IMR-90 (cell line): ENCODE measurements at regions not wholly inside any gene's neighbourhood (a gene's known extent, or its start where the extent isn't known, plus 50 kb on each side); places are given as distances from the start of the nearest gene placed in this dataset.

ENCODE experiments used
- ATAC-seq: fragments of 200-7000 bp; cut with Tn5 transposase; 2 replicates; pipeline ENCODE4 v1.9.1; 2020; ENCODE audit warnings: low read depth, mild to moderate bottlenecking, moderate library complexity
- BruUV-seq: library from RNA; stranded (reverse); fragments of 400-500 nt; replicated peaks from 2 replicates; lab custom pipeline; 2021; lab: Mats Ljungman, UMichigan
- CTCF ChIA-PET: fragments of 300-600 bp; formaldehyde crosslinking; extraction: SDS; loops from one replicate; lab custom pipeline; 2021; ENCODE audit warnings: antibody characterized with exemption; lab: Yijun Ruan, JAX
- POLR2A ChIA-PET: fragments of 300-600 bp; sonication (Branson Sonifier 250); formaldehyde crosslinking; loops from one replicate; lab custom pipeline; 2022; ENCODE audit warnings: antibody characterized with exemption; ENCODE audit not compliant: unreplicated experiment; lab: Charles Lee
- DNase-seq: peaks from one replicate; pipeline ENCODE4 v3.0.0; 2013
- H2AFZ ChIP-seq: replicated peaks from 2 replicates; pipeline ENCODE3; 2013; ENCODE audit warnings: low read length, mild to moderate bottlenecking; ENCODE audit not compliant: poor library complexity
- H2AK5ac ChIP-seq: 2 replicates; pipeline ENCODE4 v1.6.1; 2013; ENCODE audit warnings: low read depth, low read length, inconsistent platforms
- H2AK9ac ChIP-seq: replicated peaks from 2 replicates; pipeline ENCODE3; 2013; ENCODE audit warnings: mild to moderate bottlenecking, low read depth, low read length, moderate library complexity; ENCODE audit not compliant: poor library complexity
- H2BK120ac ChIP-seq: 2 replicates; pipeline ENCODE4 v1.6.1; 2013; ENCODE audit warnings: low read depth, low read length, inconsistent platforms
- H2BK15ac ChIP-seq: 3 replicates; pipeline ENCODE4 v1.6.1; 2013; ENCODE audit warnings: low read depth, low read length, inconsistent platforms
- H2BK20ac ChIP-seq: 2 replicates; pipeline ENCODE4 v1.6.1; 2013; ENCODE audit warnings: low read depth, mild to moderate bottlenecking, inconsistent platforms, low read length, moderate library complexity
- H2BK5ac ChIP-seq: 2 replicates; pipeline ENCODE4 v1.6.1; 2013; ENCODE audit warnings: mild to moderate bottlenecking, low read depth, low read length, inconsistent platforms; ENCODE audit not compliant: poor library complexity, severe bottlenecking
- H3K14ac ChIP-seq: replicated peaks from 2 replicates; pipeline ENCODE4 v1.6.1; 2013; ENCODE audit warnings: low read depth, low read length, inconsistent platforms
- H3K18ac ChIP-seq: 2 replicates; pipeline ENCODE4 v1.6.1; 2013; ENCODE audit warnings: low read depth, low read length, control low read depth
- H3K23ac ChIP-seq: 2 replicates; pipeline ENCODE4 v1.6.1; 2013; ENCODE audit warnings: low read depth, low read length, inconsistent platforms
- H3K27ac ChIP-seq: 2 replicates; pipeline ENCODE4 v1.5.1; 2013; ENCODE audit warnings: mild to moderate bottlenecking, control low read depth, low read length; ENCODE audit not compliant: insufficient read depth
- H3K27me3 ChIP-seq: 2 replicates; pipeline ENCODE4 v1.6.1; 2013; ENCODE audit warnings: low read length; ENCODE audit not compliant: control insufficient read depth, insufficient read depth
- H3K36me3 ChIP-seq: 2 replicates; pipeline ENCODE4 v1.6.1; 2013; ENCODE audit warnings: low read length, mixed read lengths; ENCODE audit not compliant: control insufficient read depth, insufficient read depth
- H3K4ac ChIP-seq: 2 replicates; pipeline ENCODE4 v1.6.1; 2013; ENCODE audit warnings: low read depth, low read length, inconsistent platforms
- H3K4me1 ChIP-seq: 2 replicates; pipeline ENCODE4 v1.6.1; 2013; ENCODE audit warnings: low read length, mixed read lengths; ENCODE audit not compliant: control insufficient read depth, insufficient read depth
- H3K4me2 ChIP-seq: 2 replicates; pipeline ENCODE4 v1.6.1; 2013; ENCODE audit warnings: low read depth, mild to moderate bottlenecking, control low read depth, low read length, moderate library complexity
- H3K4me3 ChIP-seq: 2 replicates; pipeline ENCODE4 v1.5.1; 2013; ENCODE audit warnings: low read depth, mild to moderate bottlenecking, control low read depth, low read length, moderate library complexity; ENCODE audit not compliant: insufficient read depth
- H3K56ac ChIP-seq: 2 replicates; pipeline ENCODE4 v1.6.1; 2013; ENCODE audit warnings: low read length, inconsistent platforms; ENCODE audit not compliant: insufficient read depth; ENCODE audit errors: extremely low read depth
- H3K79me1 ChIP-seq, 2 experiments: 2 replicates each; pipeline ENCODE4 v1.6.1; 2013; ENCODE audit warnings: low read length in 2 of 2, inconsistent platforms in 1 of 2, low read depth in 1 of 2
- H3K9ac ChIP-seq: 2 replicates; pipeline ENCODE4 v1.6.1; 2013; ENCODE audit warnings: low read depth, low read length, control low read depth
- H3K9me1 ChIP-seq: 2 replicates; pipeline ENCODE4 v1.6.1; 2013; ENCODE audit warnings: low read length, inconsistent platforms; ENCODE audit not compliant: insufficient read depth
- H3K9me3 ChIP-seq: 2 replicates; pipeline ENCODE4 v1.6.1; 2013; ENCODE audit warnings: low read length; ENCODE audit not compliant: control insufficient read depth, insufficient read depth
- H4K20me1 ChIP-seq: 2 replicates; pipeline ENCODE4 v1.6.1; 2013; ENCODE audit warnings: low read length, inconsistent platforms; ENCODE audit not compliant: insufficient read depth
- H4K5ac ChIP-seq: 2 replicates; pipeline ENCODE4 v1.6.1; 2013; ENCODE audit warnings: mild to moderate bottlenecking, low read depth, low read length, control low read depth
- H4K8ac ChIP-seq, 2 experiments: 2 replicates each; pipeline ENCODE4 v1.6.1; 2013; ENCODE audit warnings: low read depth in 2 of 2, low read length in 2 of 2, control low read depth in 1 of 2, inconsistent platforms in 1 of 2
- H4K91ac ChIP-seq: 2 replicates; pipeline ENCODE4 v1.6.1; 2013; ENCODE audit warnings: low read depth, low read length, inconsistent platforms; ENCODE audit not compliant: insufficient read depth
- BHLHE40 ChIP-seq: fragments of 150-350 bp; IDR thresholded peaks from 2 replicates; pipeline ENCODE4 v1.6.1; 2016; ENCODE audit warnings: mild to moderate bottlenecking, low read depth, low read length
- CTCF ChIP-seq: conservative IDR thresholded peaks from 2 replicates; pipeline ENCODE4 v1.5.1; 2012; ENCODE audit warnings: mild to moderate bottlenecking, low read depth, low read length, improper control_type of control experiment
- ELK1 ChIP-seq: fragments of 150-350 bp; IDR thresholded peaks from 2 replicates; pipeline ENCODE4 v1.6.1; 2016; ENCODE audit warnings: low read depth, mild to moderate bottlenecking, low read length, moderate library complexity, borderline replicate concordance
- FOS ChIP-seq: fragments of 150-350 bp; IDR thresholded peaks from 2 replicates; pipeline ENCODE4 v1.6.1; 2016; ENCODE audit warnings: low read depth, low read length
- MAFK ChIP-seq: IDR thresholded peaks from 2 replicates; pipeline ENCODE4 v1.6.1; 2012; ENCODE audit warnings: low read depth, low read length, improper control_type of control experiment
- MAZ ChIP-seq: IDR thresholded peaks from 2 replicates; pipeline ENCODE4 v1.6.1; 2012; ENCODE audit warnings: low read depth, mild to moderate bottlenecking, low read length, improper control_type of control experiment, moderate library complexity, borderline replicate concordance
- MXI1 ChIP-seq: IDR thresholded peaks from 2 replicates; pipeline ENCODE4 v1.6.1; 2012; ENCODE audit warnings: low read depth, mild to moderate bottlenecking, low read length, moderate library complexity, borderline replicate concordance
- POLR2A ChIP-seq: IDR thresholded peaks from 2 replicates; pipeline ENCODE4 v1.6.1; 2012; ENCODE audit warnings: mild to moderate bottlenecking, low read depth, low read length
- RAD21 ChIP-seq: IDR thresholded peaks from 2 replicates; pipeline ENCODE4 v1.6.1; 2012; ENCODE audit warnings: low read length, improper control_type of control experiment
- SMC3 ChIP-seq: fragments of 150-350 bp; IDR thresholded peaks from 2 replicates; pipeline ENCODE4 v1.6.1; 2016; ENCODE audit warnings: low read depth, mild to moderate bottlenecking, antibody characterized with exemption, low read length, moderate library complexity
- USF2 ChIP-seq: fragments of 150-350 bp; IDR thresholded peaks from 2 replicates; pipeline ENCODE4 v1.6.1; 2017; ENCODE audit warnings: mild to moderate bottlenecking, antibody characterized with exemption, low read length, low read depth
- WGBS, 2 experiments: methylation state at CpG; one replicate each; pipeline versions ENCODE4 v1.1.5 to v1.1.7; 2013; ENCODE audit warnings: missing lambda C conversion rate in 2 of 2; ENCODE audit not compliant: insufficient read length in 1 of 2; ENCODE audit errors: extremely low coverage in 2 of 2; 5-methylcytosine and 5-hydroxymethylcytosine counted together
- dilution Hi-C: fragments of 300-500 bp; cut with HindIII; formaldehyde crosslinking; loops from one replicate; pipeline ENCODE4 v1.14.3; 2018; ENCODE audit warnings: low sequenced_read_pairs; ENCODE audit not compliant: unreplicated experiment
- in situ Hi-C: fragments of 300-500 bp; cut with MboI; formaldehyde crosslinking; loops from 3 replicates; pipeline ENCODE4 v1.14.3; 2019; ENCODE audit warnings: low sequenced_read_pairs, inconsistent platforms, mixed read lengths
- intact Hi-C: fragments of 100-400 bp; cut with micrococcal nuclease; formaldehyde crosslinking; loops from 2 replicates; pipeline ENCODE4 v1.10.0; 2022

GRCh38 chr2:239891698-239892097 is 133.4 kb downstream of the NDUFA10 start:
- Histone ChIP-seq H3K4me2 (no peak overlapping the region), H2BK5ac (no peak overlapping the region), H3K27me3 (no peaks in the 10 kb centered on the region), H3K27ac (no peak overlapping the region), H4K91ac (no peak overlapping the region), H2AK9ac (no peak overlapping the region), H3K9me1 (no peaks in the 10 kb centered on the region), H3K36me3 (no peaks in the 10 kb centered on the region), H3K4me1 (no peaks in the 10 kb centered on the region), H2BK15ac (no peak overlapping the region), H3K4me3 (no peak overlapping the region), H3K56ac (no peak overlapping the region), H3K14ac (no peak overlapping the region), H2BK20ac (no peak overlapping the region), H3K23ac (no peak overlapping the region), H4K8ac (no peak overlapping the region), H3K4ac (no peak overlapping the region), H4K5ac (no peak overlapping the region), H3K18ac (no peak overlapping the region), H2AK5ac (no peak overlapping the region), H2AFZ (no peak overlapping the region), H2BK120ac (no peak overlapping the region), H3K79me1 (no peaks in the 10 kb centered on the region), H4K20me1 (no peaks in the 10 kb centered on the region), H3K9ac (no peak overlapping the region), H3K9me3 (0 out of 2 replicates have a peak, but pooled peaks cover 2% of the 10 kb centered on the region)
- BruUV-seq, result no TSS peak
- POLR2A ChIA-PET, result no interaction called here
- in situ Hi-C loops (no loop called here), intact Hi-C loops (no loop called here), dilution Hi-C loops (no loop called here)
- DNase-seq (no peak), ATAC-seq (no peak)
- WGBS, 2 experiments, result no CpG with 5 or more reads among the region's 3 CpGs
- CTCF ChIA-PET, result no interaction called here
- TF ChIP-seq MAFK (no peak), ELK1 (no peak), MAZ (no peak), MXI1 (no peak), POLR2A (no peak), SMC3 (no peak), CTCF (no peak), USF2 (no peak), RAD21 (no peak), FOS (no peak), BHLHE40 (no peak)
